Cardiac fibroblast (primary cell): ENCODE measurements at regions not wholly inside any gene's neighbourhood (a gene's known extent, or its start where the extent isn't known, plus 50 kb on each side); places are given as distances from the start of the nearest gene placed in this dataset.

Experiments used
- DNase-seq, 2 donors: peaks; one replicate each; pipeline versions ENCODE4 v3.0.0 to v3.0.0-alpha.2; 2010; ENCODE audit warnings: low read depth in 2 of 2
- H3K4me3 ChIP-seq, 2 donors: replicated peaks in 1 of 2; 1 replicate in 1 of 2; 2 replicates in 1 of 2; pipeline ENCODE4 v1.5.1; 2011; ENCODE audit warnings: low read depth in 2 of 2, low read length in 2 of 2, mild to moderate bottlenecking in 2 of 2, moderate library complexity in 1 of 2
- TF ChIP-seq, protein P1 (sequence below): IDR thresholded peaks from one replicate; pipeline ENCODE4 v1.5.1; 2011; ENCODE audit warnings: low read depth, mild to moderate bottlenecking, low read length, inconsistent platforms

DNA sequence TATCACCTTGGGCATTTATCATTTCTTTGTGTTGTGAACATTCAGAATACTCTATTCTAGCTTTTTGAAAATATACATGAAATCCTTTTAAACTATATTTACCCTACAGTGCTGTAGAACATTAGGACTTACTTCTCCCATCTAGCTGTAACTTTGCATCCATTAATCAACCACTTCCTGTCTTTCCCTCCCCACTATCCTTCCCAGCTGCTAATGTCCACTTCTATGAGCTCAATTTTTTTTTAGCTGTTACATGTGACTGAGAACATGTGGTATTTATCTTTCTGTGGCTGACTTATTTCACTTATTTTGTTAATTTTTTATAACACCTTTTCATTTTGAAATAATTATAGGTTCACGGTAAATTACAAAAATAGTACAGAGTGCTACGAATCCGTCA is 136.0 kb downstream of the LMNTD1 start:
- DNase-seq = no peak
- TF ChIP-seq, protein P1, sequence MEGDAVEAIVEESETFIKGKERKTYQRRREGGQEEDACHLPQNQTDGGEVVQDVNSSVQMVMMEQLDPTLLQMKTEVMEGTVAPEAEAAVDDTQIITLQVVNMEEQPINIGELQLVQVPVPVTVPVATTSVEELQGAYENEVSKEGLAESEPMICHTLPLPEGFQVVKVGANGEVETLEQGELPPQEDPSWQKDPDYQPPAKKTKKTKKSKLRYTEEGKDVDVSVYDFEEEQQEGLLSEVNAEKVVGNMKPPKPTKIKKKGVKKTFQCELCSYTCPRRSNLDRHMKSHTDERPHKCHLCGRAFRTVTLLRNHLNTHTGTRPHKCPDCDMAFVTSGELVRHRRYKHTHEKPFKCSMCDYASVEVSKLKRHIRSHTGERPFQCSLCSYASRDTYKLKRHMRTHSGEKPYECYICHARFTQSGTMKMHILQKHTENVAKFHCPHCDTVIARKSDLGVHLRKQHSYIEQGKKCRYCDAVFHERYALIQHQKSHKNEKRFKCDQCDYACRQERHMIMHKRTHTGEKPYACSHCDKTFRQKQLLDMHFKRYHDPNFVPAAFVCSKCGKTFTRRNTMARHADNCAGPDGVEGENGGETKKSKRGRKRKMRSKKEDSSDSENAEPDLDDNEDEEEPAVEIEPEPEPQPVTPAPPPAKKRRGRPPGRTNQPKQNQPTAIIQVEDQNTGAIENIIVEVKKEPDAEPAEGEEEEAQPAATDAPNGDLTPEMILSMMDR = no peak
- no peak overlapping the region for H3K4me3 ChIP-seq

DNA sequence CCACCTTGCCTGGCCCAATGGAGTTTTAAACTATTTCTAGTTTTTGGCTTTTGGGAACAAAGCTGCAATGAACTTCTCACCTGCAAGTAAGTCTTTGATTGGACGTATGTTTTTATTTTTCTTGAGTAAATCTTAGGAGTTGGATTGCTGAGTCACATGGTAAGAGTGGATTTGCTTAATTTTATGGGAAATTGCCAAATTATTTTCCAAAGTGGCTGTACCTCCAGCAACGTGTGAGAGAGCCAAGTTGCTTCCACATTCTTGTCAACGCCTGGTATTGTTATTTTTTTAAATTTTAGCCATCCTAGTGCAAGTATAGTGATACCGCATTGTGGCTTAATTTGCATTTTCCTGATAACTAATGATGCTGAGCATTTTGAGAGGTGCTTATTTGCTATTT is 136.6 kb downstream of the LMNTD1 start:
- no peak overlapping the region for H3K4me3 ChIP-seq
- TF ChIP-seq, protein P1 = no peak
- DNase-seq = peak in 1 of 2 donors; percentile 42

DNA sequence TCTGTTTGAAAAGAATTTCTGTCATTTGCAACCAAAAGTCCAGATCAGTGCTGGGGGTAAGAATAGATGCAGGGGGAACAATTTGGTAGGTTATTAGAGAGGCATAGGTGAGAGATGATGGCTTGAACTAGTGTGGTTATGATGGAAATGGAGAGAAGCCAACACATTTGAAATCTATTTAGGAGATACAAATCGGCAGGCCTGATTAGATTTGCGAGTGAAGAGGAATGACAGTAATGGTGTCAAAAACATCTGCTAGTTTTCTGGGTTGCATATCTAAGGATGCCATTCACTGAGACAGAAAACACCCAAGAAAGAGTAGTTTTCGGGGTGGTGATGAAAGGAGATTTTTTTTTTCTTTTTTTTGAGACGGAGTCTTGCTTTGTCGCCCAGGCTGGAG is 138.1 kb downstream of the LMNTD1 start:
- TF ChIP-seq, protein P1 = no peak
- H3K4me3 ChIP-seq = no peak overlapping the region
- no peak for DNase-seq

DNA sequence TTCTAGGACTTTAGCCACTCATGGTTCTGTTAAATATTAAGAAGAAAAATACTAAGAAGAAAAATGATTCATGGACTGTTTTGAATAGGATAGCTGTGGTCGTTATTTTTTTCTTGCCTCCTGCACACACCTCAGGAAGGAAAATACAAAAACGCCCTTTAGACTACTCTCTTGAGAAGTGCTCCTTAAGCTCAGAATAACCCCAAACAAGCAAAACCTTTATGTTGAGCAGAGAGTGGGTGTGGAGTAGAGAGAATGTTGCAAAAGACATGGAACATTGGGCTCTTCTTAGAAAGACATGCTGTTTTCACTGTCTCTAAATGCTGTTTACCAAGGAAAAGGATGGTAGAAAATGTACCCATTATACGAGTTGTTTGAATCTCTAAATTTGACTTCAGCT is 140.3 kb downstream of the LMNTD1 start:
- no peak for DNase-seq
- H3K4me3 ChIP-seq = no peak overlapping the region
- TF ChIP-seq, protein P1 = no peak

DNA sequence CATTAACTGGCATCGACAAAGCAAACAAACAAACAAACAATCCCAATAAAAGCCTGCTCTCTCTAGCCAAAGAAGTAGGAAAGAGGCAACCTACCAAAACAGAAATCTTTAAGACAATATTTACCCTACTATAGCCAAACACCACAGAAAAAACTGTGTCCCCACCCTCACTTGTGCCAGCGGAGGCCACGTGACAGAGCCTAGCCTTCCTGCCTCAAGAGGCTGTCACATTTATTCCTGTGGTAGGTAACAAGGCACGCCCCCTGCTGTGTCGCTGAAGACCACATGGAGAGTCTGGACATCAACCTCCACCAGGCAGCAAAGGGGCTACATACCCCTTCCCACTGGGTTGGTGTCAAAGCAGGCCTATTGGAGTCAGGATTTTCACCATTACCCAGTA is 148.1 kb downstream of the LMNTD1 start:
- TF ChIP-seq, protein P1 = no peak
- no peak for DNase-seq
- H3K4me3 ChIP-seq = no peak overlapping the region

DNA sequence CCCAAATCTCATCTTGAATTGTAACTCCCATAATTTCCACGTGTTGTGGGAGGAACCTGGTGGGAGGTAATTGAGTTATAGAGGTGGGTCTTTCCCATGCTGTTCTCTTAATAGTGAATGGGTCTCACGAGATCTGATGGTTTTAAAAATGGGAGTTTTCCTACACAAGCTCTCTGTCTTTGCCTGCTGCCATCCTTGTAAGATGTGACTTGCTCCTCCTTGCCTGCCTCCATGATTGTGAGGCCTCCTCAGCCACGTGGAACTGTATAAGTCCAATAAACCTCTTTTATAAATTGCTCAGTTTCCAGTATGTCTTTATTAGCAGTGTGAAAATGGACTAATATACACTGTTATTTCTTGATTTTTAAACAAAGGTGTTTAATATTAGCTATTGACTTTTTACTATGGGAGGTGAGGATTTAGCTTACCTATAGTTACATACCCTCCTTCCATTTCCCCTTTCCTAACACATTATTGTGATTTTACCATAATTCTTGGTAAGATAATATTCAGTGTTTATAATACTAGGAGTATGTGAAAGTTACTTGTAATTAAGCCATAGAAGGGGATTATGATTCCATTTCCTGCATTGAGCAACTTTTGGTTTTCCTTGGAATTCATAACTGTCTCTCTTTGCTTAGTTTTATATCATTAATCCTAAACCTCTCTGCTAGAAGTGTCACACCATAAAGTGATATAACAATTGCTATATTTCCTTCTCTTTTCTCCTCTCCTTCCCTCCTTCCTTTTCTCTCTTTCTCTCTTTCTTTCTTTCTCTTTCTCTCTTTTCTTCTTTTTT is 151.0 kb upstream of the KRAS start:
- DNase-seq = peak in 1 of 2 donors; percentile 37
- H3K4me3 ChIP-seq = no peak overlapping the region
- TF ChIP-seq, protein P1 = no peak

DNA sequence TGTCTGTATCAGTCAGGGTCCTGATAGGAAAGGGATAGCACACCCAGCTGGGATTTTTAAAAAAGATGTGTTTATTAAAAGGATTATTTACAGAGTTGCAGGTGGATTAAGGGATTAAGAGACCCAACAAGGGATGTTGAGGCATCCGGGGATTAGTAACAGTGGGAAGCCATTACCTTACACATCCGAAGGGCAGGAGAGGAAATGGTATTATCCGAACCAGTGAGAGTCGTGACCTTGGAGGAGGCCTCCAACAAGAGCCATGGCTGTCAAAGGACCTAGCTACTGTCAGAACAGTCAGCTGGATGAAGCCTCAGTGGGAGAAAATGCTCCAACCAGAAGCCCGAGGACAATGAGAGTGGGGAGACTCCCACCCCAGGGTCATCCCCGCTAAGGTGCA is 146.3 kb upstream of the KRAS start:
- no peak for DNase-seq
- TF ChIP-seq, protein P1 = no peak
- H3K4me3 ChIP-seq = no peak overlapping the region
